ENCODE measurements at regions not wholly inside any gene's neighbourhood (a gene's known extent, or its start where the extent isn't known, plus 50 kb on each side); places are given as distances from the start of the nearest gene placed in this dataset.

DNA sequence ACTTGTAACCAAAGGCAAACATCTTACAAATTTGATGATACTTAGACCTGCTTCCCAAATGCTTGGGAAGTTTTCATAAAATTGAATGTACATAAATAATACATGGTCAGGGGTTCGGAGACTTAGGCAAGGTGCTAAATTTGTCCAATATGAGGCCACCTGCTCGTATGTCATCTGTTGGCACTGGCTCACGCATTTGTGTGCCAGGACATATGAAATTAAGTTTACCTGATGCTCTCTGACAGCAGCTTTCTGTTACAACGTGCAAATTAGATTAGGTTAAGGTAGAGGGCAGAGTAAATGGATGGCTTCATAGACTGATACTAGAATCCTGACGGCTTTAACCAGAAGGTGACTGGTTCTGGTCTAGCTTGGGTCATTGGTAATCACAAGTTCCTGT, 970.3 kb upstream of the RBFOX1 start:
- no peak for DNase-seq
- Histone ChIP-seq H3K4me1 (ENCODE audit: control insufficient read depth in 3 of 3, insufficient read depth in 2 of 3, low read depth in 1 of 3, low read length in 2 of 3) (no peaks in the 10 kb centered on the region), H3K4me3 (ENCODE audit: low read depth in 1 of 3, low read length in 3 of 3) (no peak overlapping the region), H3K27me3 (ENCODE audit: control insufficient read depth in 3 of 3, insufficient read depth in 3 of 3, low read length in 3 of 3) (no peaks in the 10 kb centered on the region), H3K27ac (ENCODE audit: low read depth in 1 of 3, low read length in 2 of 3) (no peak overlapping the region), H3K36me3 (ENCODE audit: control insufficient read depth in 3 of 3, insufficient read depth in 2 of 3, low read depth in 1 of 3, low read length in 3 of 3) (no peaks in the 10 kb centered on the region), H3K9me3 (ENCODE audit: control insufficient read depth in 2 of 2, insufficient read depth in 1 of 2, low read depth in 1 of 2, low read length in 1 of 2) (no peaks in the 10 kb centered on the region)
- no peak for FAIRE-seq
- 54 to 66% (median 59%) methylated on average over 5 of the region's 5 CpGs for WGBS, 3 donors

GRCh38 chr16:6360641-6361040, 972.0 kb upstream of the RBFOX1 start:
- no peaks in the 10 kb centered on the region for H3K4me1 ChIP-seq (ENCODE audit: control insufficient read depth in 3 of 3, insufficient read depth in 2 of 3, low read depth in 1 of 3, low read length in 2 of 3)
- no peaks in the 10 kb centered on the region for H3K27me3 ChIP-seq (ENCODE audit: control insufficient read depth in 3 of 3, insufficient read depth in 3 of 3, low read length in 3 of 3)
- WGBS, 3 donors: 85 to 91% (median 87%) methylated on average over 7 of the region's 7 CpGs
- DNase-seq (no peak), FAIRE-seq (no peak)
- no peaks in the 10 kb centered on the region for H3K36me3 ChIP-seq (ENCODE audit: control insufficient read depth in 3 of 3, insufficient read depth in 2 of 3, low read depth in 1 of 3, low read length in 3 of 3)
- no peaks in the 10 kb centered on the region for H3K9me3 ChIP-seq (ENCODE audit: control insufficient read depth in 2 of 2, insufficient read depth in 1 of 2, low read depth in 1 of 2, low read length in 1 of 2)
- H3K4me3 ChIP-seq (ENCODE audit: low read depth in 1 of 3, low read length in 3 of 3): no peak overlapping the region
- H3K27ac ChIP-seq (ENCODE audit: low read depth in 1 of 3, low read length in 2 of 3): no peak overlapping the region

DNA sequence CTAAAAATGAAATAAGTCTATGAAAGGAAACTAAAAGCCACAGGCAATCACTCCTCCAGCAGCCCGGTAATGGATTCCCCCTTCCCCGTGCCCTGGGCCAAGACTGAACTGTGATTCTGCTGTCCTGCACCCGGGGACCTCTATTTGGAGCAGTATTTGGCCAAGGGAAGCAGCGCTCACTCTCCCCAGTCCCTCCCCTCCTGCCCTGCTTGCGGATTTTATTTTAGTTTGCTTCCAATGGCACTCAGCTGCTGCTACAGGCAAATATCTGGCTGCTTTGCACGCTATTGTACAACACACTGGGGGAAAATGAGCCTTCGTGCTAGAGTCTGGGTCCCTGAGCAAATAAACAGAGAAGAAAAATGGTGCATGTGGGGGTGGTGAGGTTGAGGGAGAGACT, 975.7 kb upstream of the RBFOX1 start:
- H3K9me3 ChIP-seq (ENCODE audit: control insufficient read depth in 2 of 2, insufficient read depth in 1 of 2, low read depth in 1 of 2, low read length in 1 of 2): no peaks in the 10 kb centered on the region
- no peak overlapping the region for H3K4me3 ChIP-seq (ENCODE audit: low read depth in 1 of 3, low read length in 3 of 3)
- no peaks in the 10 kb centered on the region for H3K27me3 ChIP-seq (ENCODE audit: control insufficient read depth in 3 of 3, insufficient read depth in 3 of 3, low read length in 3 of 3)
- no peaks in the 10 kb centered on the region for H3K36me3 ChIP-seq (ENCODE audit: control insufficient read depth in 3 of 3, insufficient read depth in 2 of 3, low read depth in 1 of 3, low read length in 3 of 3)
- DNase-seq (no peak), FAIRE-seq (no peak)
- H3K4me1 ChIP-seq (ENCODE audit: control insufficient read depth in 3 of 3, insufficient read depth in 2 of 3, low read depth in 1 of 3, low read length in 2 of 3): no peaks in the 10 kb centered on the region
- no peak overlapping the region for H3K27ac ChIP-seq (ENCODE audit: low read depth in 1 of 3, low read length in 2 of 3)
- WGBS, 3 donors: 34 to 39% (median 37%) methylated on average over 7 of the region's 7 CpGs

DNA sequence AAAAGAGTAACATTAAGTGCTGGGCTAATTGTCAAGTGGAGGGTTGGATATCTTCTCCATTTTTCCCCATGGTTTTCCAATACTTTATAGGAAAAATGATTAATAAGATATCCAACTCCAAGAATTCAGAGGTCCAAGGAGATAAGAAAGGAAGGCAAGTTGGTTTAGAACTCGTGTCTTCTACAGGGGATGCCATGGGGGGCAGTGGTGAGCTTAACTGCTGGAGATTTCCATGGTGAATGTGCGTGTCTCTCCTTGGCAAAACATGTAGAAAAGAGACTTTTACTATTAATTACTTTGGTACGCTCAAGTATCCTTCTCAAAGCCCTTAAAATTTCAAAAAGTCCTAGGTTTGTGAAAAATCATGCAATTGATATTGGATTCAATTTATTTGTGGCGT, 982.9 kb upstream of the RBFOX1 start:
- DNase-seq (no peak), FAIRE-seq (no peak)
- H3K27ac ChIP-seq (ENCODE audit: low read depth in 1 of 3, low read length in 2 of 3): no peak overlapping the region
- no peaks in the 10 kb centered on the region for H3K27me3 ChIP-seq (ENCODE audit: control insufficient read depth in 3 of 3, insufficient read depth in 3 of 3, low read length in 3 of 3)
- no peak overlapping the region for H3K4me3 ChIP-seq (ENCODE audit: low read depth in 1 of 3, low read length in 3 of 3)
- WGBS, 3 donors: 60 to 67% (median 66%) methylated on average over 4 of the region's 4 CpGs
- H3K4me1 ChIP-seq (ENCODE audit: control insufficient read depth in 3 of 3, insufficient read depth in 2 of 3, low read depth in 1 of 3, low read length in 2 of 3): no peaks in the 10 kb centered on the region
- H3K36me3 ChIP-seq (ENCODE audit: control insufficient read depth in 3 of 3, insufficient read depth in 2 of 3, low read depth in 1 of 3, low read length in 3 of 3): no peaks in the 10 kb centered on the region
- no peaks in the 10 kb centered on the region for H3K9me3 ChIP-seq (ENCODE audit: control insufficient read depth in 2 of 2, insufficient read depth in 1 of 2, low read depth in 1 of 2, low read length in 1 of 2)

DNA sequence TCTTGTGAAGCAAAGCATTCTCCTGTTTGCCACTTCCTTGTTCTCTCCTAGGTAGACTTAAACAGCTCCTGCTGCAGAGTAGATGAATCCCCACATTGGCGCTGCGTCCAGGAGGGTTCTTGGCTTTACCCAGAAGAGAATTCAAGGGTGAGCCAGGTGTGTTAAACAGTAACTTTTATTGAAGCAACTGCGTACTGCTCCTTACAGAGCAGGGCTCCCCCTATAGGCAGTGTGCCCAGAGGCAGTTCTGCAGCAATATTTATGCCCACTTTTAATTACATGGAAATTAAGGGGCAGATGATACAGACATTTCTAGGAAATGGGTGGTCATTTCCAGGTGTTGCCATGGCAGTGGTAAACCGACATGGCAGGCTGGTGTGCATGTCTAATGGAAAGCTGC, 987.6 kb upstream of the RBFOX1 start:
- no peaks in the 10 kb centered on the region for H3K36me3 ChIP-seq (ENCODE audit: control insufficient read depth in 3 of 3, insufficient read depth in 2 of 3, low read depth in 1 of 3, low read length in 3 of 3)
- WGBS, 3 donors: 61 to 86% (median 79%) methylated on average over 4 of the region's 4 CpGs
- FAIRE-seq: no peak
- H3K27ac ChIP-seq (ENCODE audit: low read depth in 1 of 3, low read length in 2 of 3): no peak overlapping the region
- no peak for DNase-seq
- H3K27me3 ChIP-seq (ENCODE audit: control insufficient read depth in 3 of 3, insufficient read depth in 3 of 3, low read length in 3 of 3): no peaks in the 10 kb centered on the region
- no peaks in the 10 kb centered on the region for H3K4me1 ChIP-seq (ENCODE audit: control insufficient read depth in 3 of 3, insufficient read depth in 2 of 3, low read depth in 1 of 3, low read length in 2 of 3)
- no peak overlapping the region for H3K4me3 ChIP-seq (ENCODE audit: low read depth in 1 of 3, low read length in 3 of 3)
- no peaks in the 10 kb centered on the region for H3K9me3 ChIP-seq (ENCODE audit: control insufficient read depth in 2 of 2, insufficient read depth in 1 of 2, low read depth in 1 of 2, low read length in 1 of 2)

DNA sequence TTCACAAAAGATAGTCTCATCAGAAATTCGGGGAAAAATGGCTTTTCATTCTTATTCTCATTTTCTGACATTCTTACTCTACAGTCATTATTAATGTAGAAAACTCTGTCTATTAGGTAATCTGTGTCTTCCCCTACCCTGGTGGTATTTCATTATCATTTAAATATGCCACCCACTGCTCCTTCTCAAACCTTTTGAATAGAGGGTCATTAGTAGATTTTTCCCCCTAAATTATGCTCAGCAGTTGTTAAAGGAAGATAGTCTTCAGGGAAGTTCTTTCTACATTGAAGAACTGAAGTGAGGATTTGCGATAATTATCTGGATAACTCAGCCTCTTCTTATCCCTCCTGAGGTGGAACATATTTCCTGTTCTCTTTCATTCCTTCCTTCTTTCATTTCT, 989.5 kb upstream of the RBFOX1 start:
- Histone ChIP-seq H3K9me3 (ENCODE audit: control insufficient read depth in 2 of 2, insufficient read depth in 1 of 2, low read depth in 1 of 2, low read length in 1 of 2) (no peaks in the 10 kb centered on the region), H3K27ac (ENCODE audit: low read depth in 1 of 3, low read length in 2 of 3) (no peak overlapping the region), H3K36me3 (ENCODE audit: control insufficient read depth in 3 of 3, insufficient read depth in 2 of 3, low read depth in 1 of 3, low read length in 3 of 3) (no peaks in the 10 kb centered on the region), H3K27me3 (ENCODE audit: control insufficient read depth in 3 of 3, insufficient read depth in 3 of 3, low read length in 3 of 3) (no peaks in the 10 kb centered on the region), H3K4me1 (ENCODE audit: control insufficient read depth in 3 of 3, insufficient read depth in 2 of 3, low read depth in 1 of 3, low read length in 2 of 3) (no peaks in the 10 kb centered on the region), H3K4me3 (ENCODE audit: low read depth in 1 of 3, low read length in 3 of 3) (no peak overlapping the region)
- no peak for DNase-seq
- no peak for FAIRE-seq
- 23 to 31% (median 24%) methylated on average over 2 of the region's 2 CpGs for WGBS, 3 donors

DNA sequence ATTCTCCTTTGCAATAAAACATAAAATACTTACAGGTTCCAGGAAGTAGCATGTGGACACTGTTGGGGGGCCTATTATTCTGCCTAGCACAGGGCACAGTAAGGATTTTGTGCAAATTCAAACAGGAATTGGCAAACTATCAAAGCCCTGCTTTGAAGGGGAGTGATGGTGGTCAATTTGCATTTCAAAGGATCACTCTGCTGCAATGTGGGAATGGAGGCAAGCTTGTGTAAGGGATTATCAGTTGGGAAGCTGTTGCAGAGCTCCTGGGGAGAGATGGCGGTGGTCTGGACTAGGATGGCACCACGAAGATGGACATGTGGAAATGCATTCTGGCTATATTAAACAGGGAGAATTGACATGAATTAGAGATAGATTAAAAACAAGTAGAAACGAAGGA, 990.7 kb upstream of the RBFOX1 start:
- Histone ChIP-seq H3K9me3 (ENCODE audit: control insufficient read depth in 2 of 2, insufficient read depth in 1 of 2, low read depth in 1 of 2, low read length in 1 of 2) (no peaks in the 10 kb centered on the region), H3K4me1 (ENCODE audit: control insufficient read depth in 3 of 3, insufficient read depth in 2 of 3, low read depth in 1 of 3, low read length in 2 of 3) (no peaks in the 10 kb centered on the region), H3K36me3 (ENCODE audit: control insufficient read depth in 3 of 3, insufficient read depth in 2 of 3, low read depth in 1 of 3, low read length in 3 of 3) (no peaks in the 10 kb centered on the region), H3K27me3 (ENCODE audit: control insufficient read depth in 3 of 3, insufficient read depth in 3 of 3, low read length in 3 of 3) (no peaks in the 10 kb centered on the region), H3K27ac (ENCODE audit: low read depth in 1 of 3, low read length in 2 of 3) (no peak overlapping the region), H3K4me3 (ENCODE audit: low read depth in 1 of 3, low read length in 3 of 3) (no peak overlapping the region)
- FAIRE-seq: no peak
- WGBS, 3 donors: 47 to 49% (median 48%) methylated on average over 3 of the region's 3 CpGs
- no peak for DNase-seq

DNA sequence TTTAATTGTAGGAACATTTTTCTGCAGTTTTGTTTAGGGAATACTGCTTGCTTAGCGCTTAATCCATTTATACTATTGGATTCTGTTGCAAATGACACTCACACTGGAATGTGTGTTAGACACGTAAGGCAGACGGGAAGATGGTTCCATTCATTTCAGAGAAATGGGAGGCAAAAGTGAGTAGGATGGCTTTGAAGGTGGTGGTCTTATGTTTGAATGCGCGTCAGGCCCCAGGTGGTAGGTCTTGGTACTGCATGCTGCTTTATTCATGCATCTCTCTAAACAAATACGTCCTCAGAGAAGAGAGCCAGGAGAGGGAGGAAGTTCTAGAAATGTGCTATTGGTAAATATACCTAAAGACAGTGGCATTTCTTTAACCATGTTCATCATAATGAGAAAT, 997.6 kb upstream of the RBFOX1 start:
- Histone ChIP-seq H3K36me3 (ENCODE audit: control insufficient read depth in 3 of 3, insufficient read depth in 2 of 3, low read depth in 1 of 3, low read length in 3 of 3) (no peaks in the 10 kb centered on the region), H3K4me3 (ENCODE audit: low read depth in 1 of 3, low read length in 3 of 3) (no peak overlapping the region), H3K9me3 (ENCODE audit: control insufficient read depth in 2 of 2, insufficient read depth in 1 of 2, low read depth in 1 of 2, low read length in 1 of 2) (no peaks in the 10 kb centered on the region), H3K4me1 (ENCODE audit: control insufficient read depth in 3 of 3, insufficient read depth in 2 of 3, low read depth in 1 of 3, low read length in 2 of 3) (no peaks in the 10 kb centered on the region), H3K27me3 (ENCODE audit: control insufficient read depth in 3 of 3, insufficient read depth in 3 of 3, low read length in 3 of 3) (no peaks in the 10 kb centered on the region), H3K27ac (ENCODE audit: low read depth in 1 of 3, low read length in 2 of 3) (no peak overlapping the region)
- WGBS, 3 donors: 61 to 75% (median 73%) methylated on average over 6 of the region's 6 CpGs
- peak in 1 of 2 donors; percentile 7 for DNase-seq
- FAIRE-seq: no peak

GRCh38 chr16:6331770-6332169, 1000.9 kb upstream of the RBFOX1 start:
- Histone ChIP-seq H3K27ac (ENCODE audit: low read depth in 1 of 3, low read length in 2 of 3) (no peak overlapping the region), H3K4me1 (ENCODE audit: control insufficient read depth in 3 of 3, insufficient read depth in 2 of 3, low read depth in 1 of 3, low read length in 2 of 3) (no peaks in the 10 kb centered on the region), H3K27me3 (ENCODE audit: control insufficient read depth in 3 of 3, insufficient read depth in 3 of 3, low read length in 3 of 3) (no peaks in the 10 kb centered on the region), H3K4me3 (ENCODE audit: low read depth in 1 of 3, low read length in 3 of 3) (no peak overlapping the region), H3K36me3 (ENCODE audit: control insufficient read depth in 3 of 3, insufficient read depth in 2 of 3, low read depth in 1 of 3, low read length in 3 of 3) (no peaks in the 10 kb centered on the region), H3K9me3 (ENCODE audit: control insufficient read depth in 2 of 2, insufficient read depth in 1 of 2, low read depth in 1 of 2, low read length in 1 of 2) (no peaks in the 10 kb centered on the region)
- WGBS, 3 donors: 36 to 77% (median 61%) methylated on average over 3 of the region's 3 CpGs
- FAIRE-seq (no peak), DNase-seq (no peak)

Data from small intestine (tissue), 7 donors.